GM23338 (cell line): ENCODE measurements at regions not wholly inside any gene's neighbourhood (a gene's known extent, or its start where the extent isn't known, plus 50 kb on each side); places are given as distances from the start of the nearest gene placed in this dataset.

Experiments
- ATAC-seq: fragments of 200-7000 bp; cut with Tn5 transposase; 3 replicates; pipeline ENCODE4 v1.9.1; 2020
- DNase-seq: peaks from one replicate; pipeline ENCODE4 v3.0.0-alpha.2; 2015; ENCODE audit warnings: low spot score
- H2AFZ ChIP-seq: fragments of 200-600 bp; sonication (generic); 2 replicates; pipeline ENCODE4 v1.8.0; 2016; ENCODE audit warnings: antibody characterized with exemption, mild to moderate bottlenecking, moderate library complexity
- H3F3A ChIP-seq: fragments of 200-600 bp; sonication (generic); replicated peaks from 2 replicates; pipeline ENCODE4 v1.8.0; 2017; ENCODE audit warnings: antibody characterized with exemption, mixed run types, low read depth
- H3K27ac ChIP-seq: fragments of 200-600 bp; sonication (generic); 2 replicates; pipeline ENCODE4 v1.6.1; 2016; ENCODE audit warnings: low read depth
- H3K27me3 ChIP-seq: fragments of 200-600 bp; sonication (generic); 2 replicates; pipeline ENCODE4 v1.8.0; 2016; ENCODE audit warnings: mild to moderate bottlenecking, mixed run types, moderate library complexity; ENCODE audit not compliant: insufficient read depth
- H3K36me3 ChIP-seq: fragments of 200-600 bp; sonication (generic); 2 replicates; pipeline ENCODE4 v1.8.0; 2016; ENCODE audit warnings: mild to moderate bottlenecking; ENCODE audit not compliant: insufficient read depth
- H3K4me1 ChIP-seq: fragments of 200-600 bp; sonication (generic); 2 replicates; pipeline ENCODE4 v1.8.0; 2016; ENCODE audit warnings: mild to moderate bottlenecking, moderate library complexity; ENCODE audit not compliant: insufficient read depth
- H3K4me2 ChIP-seq: fragments of 200-600 bp; sonication (generic); 2 replicates; pipeline ENCODE4 v1.7.1; 2017; ENCODE audit warnings: mixed run types
- H3K4me3 ChIP-seq: fragments of 200-600 bp; sonication (generic); 2 replicates; pipeline ENCODE4 v1.6.1; 2016; ENCODE audit warnings: mixed run types
- H3K79me2 ChIP-seq: fragments of 200-600 bp; sonication (generic); replicated peaks from 2 replicates; pipeline ENCODE4 v1.8.0; 2017; ENCODE audit warnings: mild to moderate bottlenecking; ENCODE audit not compliant: insufficient read depth
- H3K9me2 ChIP-seq: fragments of 200-600 bp; sonication (generic); 2 replicates; pipeline ENCODE4 v1.8.0; 2017; ENCODE audit not compliant: insufficient read depth
- H4K20me1 ChIP-seq: fragments of 200-600 bp; sonication (generic); replicated peaks from 2 replicates; pipeline ENCODE4 v1.8.0; 2017; ENCODE audit warnings: mild to moderate bottlenecking; ENCODE audit not compliant: insufficient read depth
- H3K27ac Mint-ChIP-seq: 2 replicates; pipeline ENCODE4 v1.8.0; 2020; ENCODE audit warnings: inconsistent platforms, mild to moderate bottlenecking, moderate library complexity, mixed read lengths
- H3K27me3 Mint-ChIP-seq: 3 replicates; pipeline ENCODE4 v1.8.0; 2022; ENCODE audit warnings: low read depth, mild to moderate bottlenecking, moderate library complexity, mixed read lengths, inconsistent platforms; ENCODE audit not compliant: insufficient read depth, poor library complexity
- H3K36me3 Mint-ChIP-seq: 3 replicates; pipeline ENCODE4 v1.8.0; 2021; ENCODE audit warnings: low read depth, mild to moderate bottlenecking, inconsistent platforms, moderate library complexity, mixed read lengths
- H3K4me1 Mint-ChIP-seq: 3 replicates; pipeline ENCODE4 v1.8.0; 2020; ENCODE audit warnings: mild to moderate bottlenecking, inconsistent platforms, mixed read lengths
- H3K4me3 Mint-ChIP-seq: 3 replicates; pipeline ENCODE4 v1.8.0; 2021; ENCODE audit warnings: moderate library complexity, mild to moderate bottlenecking, inconsistent platforms, mixed read lengths
- H3K9me3 Mint-ChIP-seq: 3 replicates; pipeline ENCODE4 v1.8.0; 2020; ENCODE audit warnings: moderate library complexity, mild to moderate bottlenecking, inconsistent platforms, mixed read lengths
- CREB1 ChIP-seq: fragments of 250-450 bp; sonication (Bioruptor Pico); IDR thresholded peaks from 2 replicates; pipeline ENCODE4 v1.5.0; 2020; ENCODE audit warnings: low read depth, mild to moderate bottlenecking, moderate library complexity
- CTCF ChIP-seq, 2 experiments: fragments of 200-600 bp in 1 of 2; sonication (generic) in 1 of 2; conservative IDR thresholded peaks; 2 replicates each; pipeline versions ENCODE4 v1.5.1 to v1.6.1; 2016 to 2017; ENCODE audit warnings: antibody characterized with exemption in 2 of 2, low read depth in 2 of 2, mild to moderate bottlenecking in 2 of 2, moderate library complexity in 1 of 2
- ETS1 ChIP-seq: IDR thresholded peaks from 2 replicates; pipeline ENCODE4 v1.6.1; 2016; ENCODE audit warnings: antibody characterized with exemption
- EZH2 ChIP-seq: fragments of 200-600 bp; sonication (generic); IDR thresholded peaks from one replicate; pipeline ENCODE4 v1.8.0; 2017; ENCODE audit warnings: antibody characterized with exemption, mild to moderate bottlenecking, low read depth; ENCODE audit not compliant: unreplicated experiment
- EZH2phosphoT487 ChIP-seq: fragments of 200-600 bp; sonication (generic); IDR thresholded peaks from one replicate; pipeline ENCODE4 v1.8.1; 2018; ENCODE audit warnings: antibody characterized with exemption; ENCODE audit not compliant: unreplicated experiment
- JUNB ChIP-seq: IDR thresholded peaks from one replicate; pipeline ENCODE4 v1.6.1; 2016; ENCODE audit warnings: antibody characterized with exemption; ENCODE audit not compliant: unreplicated experiment
- NANOG ChIP-seq: IDR thresholded peaks from 2 replicates; pipeline ENCODE4 v1.6.1; 2016; ENCODE audit warnings: antibody characterized with exemption, borderline replicate concordance
- POLR2AphosphoS5 ChIP-seq: IDR thresholded peaks from 2 replicates; pipeline ENCODE4 v1.6.1; 2016; ENCODE audit warnings: antibody characterized with exemption, low read depth
- REST ChIP-seq: IDR thresholded peaks from one replicate; pipeline ENCODE4 v1.6.1; 2018; ENCODE audit warnings: antibody characterized with exemption; ENCODE audit not compliant: unreplicated experiment
- STAT1 ChIP-seq: IDR thresholded peaks from one replicate; pipeline ENCODE4 v1.6.1; 2016; ENCODE audit warnings: antibody characterized with exemption; ENCODE audit not compliant: unreplicated experiment
- ZNF114 ChIP-seq: fragments of 250-450 bp; sonication (Bioruptor Pico); IDR thresholded peaks from 2 replicates; pipeline ENCODE4 v1.5.0; 2020; ENCODE audit warnings: mild to moderate bottlenecking, moderate library complexity
- ZNF331 ChIP-seq: fragments of 250-450 bp; sonication (Bioruptor Pico); IDR thresholded peaks from 2 replicates; pipeline ENCODE4 v1.5.0; 2020; ENCODE audit warnings: low read depth, mild to moderate bottlenecking, moderate library complexity
- ZNF462 ChIP-seq: fragments of 250-450 bp; sonication (Bioruptor Pico); IDR thresholded peaks from 2 replicates; pipeline ENCODE4 v1.5.0; 2020; ENCODE audit warnings: mild to moderate bottlenecking, moderate library complexity

GRCh38 chr12:42757624-42758119 lies 168.1 kb upstream of the PRICKLE1 start:
- Mint-ChIP-seq H3K9me3 (peaks cover 25% of the 10 kb centered on the region), H3K4me1 (peaks cover 40% of the 10 kb centered on the region), H3K4me3 (peak overlapping the region; percentile 20; the same call in 2 of the 3 replicates), H3K36me3 (peaks cover 26% of the 10 kb centered on the region), H3K27ac (peak overlapping the region; percentile 99; the same call in 1 of the 2 replicates), H3K27me3 (peaks cover 7% of the 10 kb centered on the region)
- TF ChIP-seq ZNF114 (no peak), POLR2AphosphoS5 (no peak), EZH2 (no peak), REST (no peak), JUNB (no peak), ZNF462 (no peak), ZNF331 (no peak), EZH2phosphoT487 (no peak), STAT1 (no peak), ETS1 (no peak), NANOG (no peak), CTCF (conservative IDR thresholded peaks at IDR 0.05; ENCODE audit: low read depth in 2 of 2) (no peak), CREB1 (CRISPR knock-in tag) (no peak)
- Histone ChIP-seq H3K4me1 (peaks cover 32% of the 10 kb centered on the region), H3F3A (peaks cover 5% of the 10 kb centered on the region; the same call in 1 of the 2 replicates), H3K79me2 (no peaks in the 10 kb centered on the region), H3K27me3 (no peaks in the 10 kb centered on the region), H4K20me1 (no peaks in the 10 kb centered on the region), H3K4me3 (peak overlapping the region; percentile 3; the same call in 1 of the 2 replicates), H3K4me2 (peak overlapping the region; percentile 59), H3K36me3 (no peaks in the 10 kb centered on the region), H3K9me2 (peaks cover 13% of the 10 kb centered on the region; the same call in 1 of the 2 replicates), H3K27ac (peak overlapping the region; percentile 20; the same call in 1 of the 2 replicates), H2AFZ (no peak overlapping the region)
- DNase-seq (no peak), ATAC-seq (no peak; the same call in 1 of the 3 replicates)
